H9 (cell line): ENCODE measurements at regions not wholly inside any gene's neighbourhood (a gene's known extent, or its start where the extent isn't known, plus 50 kb on each side); places are given as distances from the start of the nearest gene placed in this dataset.

Experiments
- DNase-seq: peaks from one replicate; pipeline ENCODE4 v3.0.0-alpha.2; 2017
- H2AFZ ChIP-seq: one replicate; pipeline ENCODE4 v1.6.1; 2013; ENCODE audit warnings: mild to moderate bottlenecking, low read length, control low read depth, moderate library complexity
- H2AK5ac ChIP-seq: 2 replicates; pipeline ENCODE4 v1.6.1; 2013; ENCODE audit warnings: low read length, control low read depth, mixed read lengths; ENCODE audit not compliant: insufficient read length
- H2BK120ac ChIP-seq: one replicate; pipeline ENCODE4 v1.6.1; 2013; ENCODE audit warnings: low read depth, mild to moderate bottlenecking, low read length, control low read depth, inconsistent platforms; ENCODE audit not compliant: poor library complexity, severe bottlenecking
- H2BK12ac ChIP-seq: 2 replicates; pipeline ENCODE4 v1.6.1; 2013; ENCODE audit warnings: low read length, control low read depth, mixed read lengths, low read depth; ENCODE audit not compliant: insufficient read length
- H2BK15ac ChIP-seq: 2 replicates; pipeline ENCODE4 v1.6.1; 2013; ENCODE audit warnings: low read depth, low read length, control low read depth
- H2BK20ac ChIP-seq: one replicate; pipeline ENCODE4 v1.6.1; 2013; ENCODE audit warnings: low read depth, mild to moderate bottlenecking, low read length, control low read depth, inconsistent platforms; ENCODE audit not compliant: poor library complexity, severe bottlenecking
- H2BK5ac ChIP-seq: 2 replicates; pipeline ENCODE4 v1.6.1; 2013; ENCODE audit warnings: low read length, control low read depth, mixed read lengths; ENCODE audit not compliant: insufficient read length
- H3K14ac ChIP-seq: 2 replicates; pipeline ENCODE4 v1.6.1; 2013; ENCODE audit warnings: low read length, control low read depth; ENCODE audit not compliant: insufficient read depth
- H3K18ac ChIP-seq: 2 replicates; pipeline ENCODE4 v1.6.1; 2013; ENCODE audit warnings: low read depth, mild to moderate bottlenecking, mixed read lengths, low read length, control low read depth; ENCODE audit not compliant: insufficient read length
- H3K23ac ChIP-seq: 2 replicates; pipeline ENCODE4 v1.6.1; 2013; ENCODE audit warnings: low read length, control low read depth, mixed read lengths, low read depth; ENCODE audit not compliant: insufficient read length
- H3K23me2 ChIP-seq: 2 replicates; pipeline ENCODE4 v1.6.1; 2013; ENCODE audit warnings: low read depth, mild to moderate bottlenecking, mixed read lengths, low read length, control low read depth; ENCODE audit not compliant: insufficient read length, poor library complexity, severe bottlenecking
- H3K27ac ChIP-seq: 2 replicates; pipeline ENCODE4 v1.5.1; 2013; ENCODE audit warnings: low read length, control low read depth, mixed read lengths, low read depth; ENCODE audit not compliant: insufficient read length
- H3K27me3 ChIP-seq: 2 replicates; pipeline ENCODE4 v1.6.1; 2013; ENCODE audit warnings: low read length, control low read depth, inconsistent platforms; ENCODE audit not compliant: insufficient read depth
- H3K4ac ChIP-seq: 2 replicates; pipeline ENCODE4 v1.6.1; 2013; ENCODE audit warnings: low read depth, mild to moderate bottlenecking, control low read depth, inconsistent platforms, low read length, moderate library complexity
- H3K4me1 ChIP-seq: 2 replicates; pipeline ENCODE4 v1.6.1; 2013; ENCODE audit warnings: low read length, control low read depth, inconsistent platforms; ENCODE audit not compliant: insufficient read depth
- H3K4me2 ChIP-seq: 2 replicates; pipeline ENCODE4 v1.6.1; 2013; ENCODE audit warnings: low read length, control low read depth, mixed read lengths; ENCODE audit not compliant: insufficient read length, insufficient read depth
- H3K56ac ChIP-seq: 2 replicates; pipeline ENCODE4 v1.6.1; 2013; ENCODE audit warnings: low read depth, mild to moderate bottlenecking, mixed read lengths, low read length, control low read depth; ENCODE audit not compliant: insufficient read length
- H3K79me1 ChIP-seq: 2 replicates; pipeline ENCODE4 v1.6.1; 2013; ENCODE audit warnings: low read depth, mild to moderate bottlenecking, moderate library complexity, low read length, control low read depth, inconsistent platforms; ENCODE audit not compliant: insufficient read depth, poor library complexity, severe bottlenecking
- H3K79me2 ChIP-seq: 2 replicates; pipeline ENCODE4 v1.6.1; 2013; ENCODE audit warnings: low read length, control low read depth, inconsistent platforms; ENCODE audit not compliant: insufficient read depth
- H3K9ac ChIP-seq: 2 replicates; pipeline ENCODE4 v1.6.1; 2013; ENCODE audit warnings: low read length, control low read depth, mixed read lengths; ENCODE audit not compliant: insufficient read length; ENCODE audit errors: extremely low read depth
- H3K9me3 ChIP-seq: one replicate; pipeline ENCODE4 v1.6.1; 2013; ENCODE audit warnings: low read depth, low read length, inconsistent platforms; ENCODE audit not compliant: control insufficient read depth
- H3T11ph ChIP-seq: one replicate; pipeline ENCODE4 v1.6.1; 2013; ENCODE audit warnings: mild to moderate bottlenecking, low read length, control low read depth, inconsistent platforms
- H4K20me1 ChIP-seq: one replicate; pipeline ENCODE4 v1.6.1; 2013; ENCODE audit not compliant: control insufficient read depth, insufficient read length, insufficient read depth
- H4K5ac ChIP-seq: 2 replicates; pipeline ENCODE4 v1.6.1; 2013; ENCODE audit warnings: low read depth, mild to moderate bottlenecking, mixed read lengths, low read length, control low read depth; ENCODE audit not compliant: insufficient read length
- H4K8ac ChIP-seq: replicated peaks from 2 replicates; pipeline ENCODE4 v1.6.1; 2013; ENCODE audit warnings: low read length, control low read depth, mixed read lengths, low read depth; ENCODE audit not compliant: insufficient read length
- H4K91ac ChIP-seq: 2 replicates; pipeline ENCODE4 v1.6.1; 2013; ENCODE audit warnings: low read depth, mild to moderate bottlenecking, moderate library complexity, mixed read lengths, low read length, control low read depth; ENCODE audit not compliant: insufficient read length
- H3K27ac Mint-ChIP-seq, 3 experiments: 2 replicates in 2 of 3; 3 replicates in 1 of 3; pipeline ENCODE4 v1.8.0; 2020 to 2021; ENCODE audit warnings: mixed read lengths in 3 of 3, mild to moderate bottlenecking in 1 of 3, moderate library complexity in 1 of 3
- H3K27me3 Mint-ChIP-seq: 2 replicates; pipeline ENCODE4 v1.8.0; 2021; ENCODE audit warnings: low read depth, mild to moderate bottlenecking, moderate library complexity, mixed read lengths
- H3K36me3 Mint-ChIP-seq, 3 experiments: 2 replicates in 2 of 3; 3 replicates in 1 of 3; pipeline ENCODE4 v1.8.0; 2020 to 2021; ENCODE audit warnings: low read depth in 3 of 3, mixed read lengths in 3 of 3; ENCODE audit not compliant: insufficient read depth in 1 of 3
- H3K4me1 Mint-ChIP-seq, 2 experiments: 2 replicates each; pipeline ENCODE4 v1.8.0; 2020; ENCODE audit warnings: mixed read lengths in 2 of 2
- H3K4me3 Mint-ChIP-seq, 2 experiments: 2 replicates in 1 of 2; 3 replicates in 1 of 2; pipeline ENCODE4 v1.8.0; 2020 to 2021; ENCODE audit warnings: mild to moderate bottlenecking in 2 of 2, mixed read lengths in 2 of 2, moderate library complexity in 1 of 2
- H3K9me3 Mint-ChIP-seq, 2 experiments: 2 replicates in 1 of 2; 3 replicates in 1 of 2; pipeline ENCODE4 v1.8.0; 2020; ENCODE audit warnings: mild to moderate bottlenecking in 2 of 2, mixed read lengths in 2 of 2, moderate library complexity in 1 of 2
- WGBS: extraction: QIAGEN DNeasy Blood & Tissue Kit; methylation state at CpG from one replicate; pipeline ENCODE4 v1.1.7; 2013; ENCODE audit warnings: missing lambda C conversion rate, low lambda C conversion rate, mixed read lengths; ENCODE audit not compliant: insufficient read length; ENCODE audit errors: extremely low coverage; 5-methylcytosine and 5-hydroxymethylcytosine counted together
- TF ChIP-seq, protein P1 (sequence below): fragments of 200-600 bp; sonication (generic); conservative IDR thresholded peaks from 3 replicates; pipeline ENCODE4 v1.8.0; 2021; ENCODE audit warnings: antibody characterized with exemption, mild to moderate bottlenecking

DNA sequence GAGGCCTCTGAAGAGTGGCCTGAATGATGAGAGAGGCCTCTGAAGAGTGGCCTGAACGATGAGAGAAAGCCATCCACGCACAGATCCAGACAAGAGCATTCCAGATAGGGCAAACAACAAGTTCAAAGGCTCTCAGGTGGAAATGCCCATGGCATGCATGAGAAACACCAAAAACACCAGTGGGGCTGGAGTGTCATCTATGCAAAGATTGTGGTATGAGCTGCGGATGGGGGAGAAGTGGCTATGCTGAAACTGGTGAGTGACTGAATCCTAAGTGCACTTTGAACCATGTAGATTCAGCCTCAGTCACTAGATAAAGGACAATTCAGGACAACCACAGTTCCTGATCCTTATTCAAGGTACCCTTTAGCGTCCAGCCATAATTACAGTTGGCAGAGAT is 79.4 kb upstream of the GZMB start:
- no peak overlapping the region for H2BK15ac ChIP-seq
- TF ChIP-seq, protein P1, sequence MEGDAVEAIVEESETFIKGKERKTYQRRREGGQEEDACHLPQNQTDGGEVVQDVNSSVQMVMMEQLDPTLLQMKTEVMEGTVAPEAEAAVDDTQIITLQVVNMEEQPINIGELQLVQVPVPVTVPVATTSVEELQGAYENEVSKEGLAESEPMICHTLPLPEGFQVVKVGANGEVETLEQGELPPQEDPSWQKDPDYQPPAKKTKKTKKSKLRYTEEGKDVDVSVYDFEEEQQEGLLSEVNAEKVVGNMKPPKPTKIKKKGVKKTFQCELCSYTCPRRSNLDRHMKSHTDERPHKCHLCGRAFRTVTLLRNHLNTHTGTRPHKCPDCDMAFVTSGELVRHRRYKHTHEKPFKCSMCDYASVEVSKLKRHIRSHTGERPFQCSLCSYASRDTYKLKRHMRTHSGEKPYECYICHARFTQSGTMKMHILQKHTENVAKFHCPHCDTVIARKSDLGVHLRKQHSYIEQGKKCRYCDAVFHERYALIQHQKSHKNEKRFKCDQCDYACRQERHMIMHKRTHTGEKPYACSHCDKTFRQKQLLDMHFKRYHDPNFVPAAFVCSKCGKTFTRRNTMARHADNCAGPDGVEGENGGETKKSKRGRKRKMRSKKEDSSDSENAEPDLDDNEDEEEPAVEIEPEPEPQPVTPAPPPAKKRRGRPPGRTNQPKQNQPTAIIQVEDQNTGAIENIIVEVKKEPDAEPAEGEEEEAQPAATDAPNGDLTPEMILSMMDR, result no peak
- H4K20me1 ChIP-seq, result no peaks in the 10 kb centered on the region
- H3K27me3 Mint-ChIP-seq, result peaks cover 2% of the 10 kb centered on the region; the same call in 1 of the 2 replicates
- no peak overlapping the region for H3K4me2 ChIP-seq
- H3K4me1 ChIP-seq, result no peaks in the 10 kb centered on the region
- no peaks in the 10 kb centered on the region for H3K79me1 ChIP-seq
- H3K4me3 Mint-ChIP-seq, result no peak overlapping the region
- H2BK5ac ChIP-seq, result no peak overlapping the region
- no peak overlapping the region for H4K8ac ChIP-seq
- H3K27ac Mint-ChIP-seq, result no peak overlapping the region
- no peak overlapping the region for H4K91ac ChIP-seq
- H3K14ac ChIP-seq, result no peak overlapping the region
- H2BK20ac ChIP-seq, result no peak overlapping the region
- H3K27me3 ChIP-seq, result no peaks in the 10 kb centered on the region
- H3T11ph ChIP-seq, result no peak overlapping the region
- H2BK12ac ChIP-seq, result no peak overlapping the region
- WGBS, result no CpG with 5 or more reads among the region's 4 CpGs
- no peak overlapping the region for H3K4ac ChIP-seq
- no peak overlapping the region for H3K9ac ChIP-seq
- H3K9me3 ChIP-seq, result no peaks in the 10 kb centered on the region
- H3K27ac ChIP-seq, result no peak overlapping the region
- peaks cover 2% of the 10 kb centered on the region for H3K23me2 ChIP-seq
- no peak overlapping the region for H3K56ac ChIP-seq
- H2BK120ac ChIP-seq, result no peak overlapping the region
- H3K36me3 Mint-ChIP-seq, result no peaks in the 10 kb centered on the region
- no peak overlapping the region for H4K5ac ChIP-seq
- no peaks in the 10 kb centered on the region for H3K9me3 Mint-ChIP-seq
- no peak overlapping the region for H3K23ac ChIP-seq
- no peak for DNase-seq
- H3K79me2 ChIP-seq, result no peaks in the 10 kb centered on the region
- peaks cover 9% of the 10 kb centered on the region in 2 experiments for H3K4me1 Mint-ChIP-seq
- no peak overlapping the region for H3K18ac ChIP-seq
- H2AK5ac ChIP-seq, result no peak overlapping the region
- H2AFZ ChIP-seq, result no peak overlapping the region
